Osteoblast (primary cell): ENCODE measurements at regions not wholly inside any gene's neighbourhood (a gene's known extent, or its start where the extent isn't known, plus 50 kb on each side); places are given as distances from the start of the nearest gene placed in this dataset.

Source experiments
- DNase-seq: peaks from one replicate; pipeline ENCODE4 v3.0.0; 2011; ENCODE audit warnings: low spot score, mixed read lengths; ENCODE audit not compliant: insufficient read length; ENCODE audit errors: missing footprints
- H2AFZ ChIP-seq: 2 replicates; pipeline ENCODE4 v1.6.0; 2011; ENCODE audit warnings: mild to moderate bottlenecking, low read length
- H3K27ac ChIP-seq: 2 replicates; pipeline ENCODE4 v1.5.1; 2011; ENCODE audit warnings: mild to moderate bottlenecking, low read depth, low read length, moderate library complexity
- H3K27me3 ChIP-seq: 2 replicates; pipeline ENCODE4 v1.6.0; 2012; ENCODE audit warnings: mild to moderate bottlenecking, control low read depth, inconsistent platforms, low read length, moderate library complexity; ENCODE audit not compliant: insufficient read depth
- H3K36me3 ChIP-seq: 2 replicates; pipeline ENCODE4 v1.5.1; 2011; ENCODE audit warnings: mild to moderate bottlenecking, low read length, control low read depth, moderate library complexity; ENCODE audit not compliant: insufficient read depth
- H3K4me1 ChIP-seq: 2 replicates; pipeline ENCODE4 v1.5.1; 2011; ENCODE audit warnings: mild to moderate bottlenecking, low read length, control low read depth, moderate library complexity; ENCODE audit not compliant: insufficient read depth
- H3K4me2 ChIP-seq: 2 replicates; pipeline ENCODE4 v1.6.0; 2011; ENCODE audit warnings: mild to moderate bottlenecking, low read length; ENCODE audit not compliant: insufficient read depth
- H3K4me3 ChIP-seq: fragments of 200-600 bp; sonication (generic); 3 replicates; pipeline ENCODE4 v1.5.1; 2012; ENCODE audit warnings: mild to moderate bottlenecking, low read length, inconsistent platforms; ENCODE audit not compliant: insufficient read depth
- H3K79me2 ChIP-seq: 2 replicates; pipeline ENCODE4 v1.6.0; 2012; ENCODE audit warnings: mild to moderate bottlenecking, low read length, control low read depth, inconsistent platforms; ENCODE audit not compliant: insufficient read depth
- H3K9me3 ChIP-seq: 2 replicates; pipeline ENCODE4 v1.5.1; 2011; ENCODE audit warnings: low read depth, low read length, control low read depth
- H4K20me1 ChIP-seq: 2 replicates; pipeline ENCODE4 v1.6.0; 2012; ENCODE audit warnings: mild to moderate bottlenecking, low read length, control low read depth; ENCODE audit not compliant: insufficient read depth
- TF ChIP-seq, protein P1 (sequence below): IDR thresholded peaks from 2 replicates; pipeline ENCODE4 v1.5.1; 2011; ENCODE audit warnings: mild to moderate bottlenecking, low read depth, low read length, moderate library complexity; ENCODE audit errors: extremely low read depth

DNA sequence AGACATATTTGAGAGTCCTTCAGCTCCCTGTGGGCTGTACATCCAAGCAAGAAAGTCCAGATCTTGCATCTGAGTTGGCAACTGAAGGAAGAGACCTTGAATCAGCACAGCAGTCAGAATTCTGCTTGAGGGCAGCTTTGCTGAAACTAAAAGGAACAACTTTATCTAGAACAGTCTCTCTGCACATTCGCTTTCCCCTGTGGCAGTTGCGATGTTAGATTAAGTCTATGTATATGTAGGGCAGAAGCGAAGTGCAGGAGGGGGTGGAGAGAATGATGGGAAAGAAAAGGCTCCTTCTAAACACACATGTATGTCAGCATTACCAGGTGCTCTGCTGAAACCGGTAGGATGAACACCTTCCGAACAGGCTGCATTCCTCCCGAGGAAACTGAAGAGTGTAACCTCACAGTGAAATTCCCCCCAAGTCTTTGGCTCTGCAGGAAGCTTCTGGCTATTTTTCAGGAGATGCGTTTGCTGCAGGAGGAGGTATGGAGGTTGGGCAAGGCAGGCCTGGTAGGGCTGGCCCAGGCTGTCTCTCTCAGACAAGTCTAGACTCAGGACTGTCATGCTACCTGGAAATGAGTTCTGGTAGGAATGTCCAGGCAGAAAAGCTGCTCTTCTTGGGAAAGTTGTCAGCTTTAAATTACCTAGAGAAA lies 70.0 kb upstream of the ATL2 start:
- H2AFZ ChIP-seq: no peak overlapping the region
- no peaks in the 10 kb centered on the region for H3K9me3 ChIP-seq
- no peak overlapping the region for H3K4me2 ChIP-seq
- DNase-seq: no peak
- H3K79me2 ChIP-seq: no peaks in the 10 kb centered on the region
- no peaks in the 10 kb centered on the region for H4K20me1 ChIP-seq
- no peak overlapping the region for H3K27ac ChIP-seq
- no peak overlapping the region for H3K4me3 ChIP-seq
- TF ChIP-seq, protein P1, sequence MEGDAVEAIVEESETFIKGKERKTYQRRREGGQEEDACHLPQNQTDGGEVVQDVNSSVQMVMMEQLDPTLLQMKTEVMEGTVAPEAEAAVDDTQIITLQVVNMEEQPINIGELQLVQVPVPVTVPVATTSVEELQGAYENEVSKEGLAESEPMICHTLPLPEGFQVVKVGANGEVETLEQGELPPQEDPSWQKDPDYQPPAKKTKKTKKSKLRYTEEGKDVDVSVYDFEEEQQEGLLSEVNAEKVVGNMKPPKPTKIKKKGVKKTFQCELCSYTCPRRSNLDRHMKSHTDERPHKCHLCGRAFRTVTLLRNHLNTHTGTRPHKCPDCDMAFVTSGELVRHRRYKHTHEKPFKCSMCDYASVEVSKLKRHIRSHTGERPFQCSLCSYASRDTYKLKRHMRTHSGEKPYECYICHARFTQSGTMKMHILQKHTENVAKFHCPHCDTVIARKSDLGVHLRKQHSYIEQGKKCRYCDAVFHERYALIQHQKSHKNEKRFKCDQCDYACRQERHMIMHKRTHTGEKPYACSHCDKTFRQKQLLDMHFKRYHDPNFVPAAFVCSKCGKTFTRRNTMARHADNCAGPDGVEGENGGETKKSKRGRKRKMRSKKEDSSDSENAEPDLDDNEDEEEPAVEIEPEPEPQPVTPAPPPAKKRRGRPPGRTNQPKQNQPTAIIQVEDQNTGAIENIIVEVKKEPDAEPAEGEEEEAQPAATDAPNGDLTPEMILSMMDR: no peak
- H3K36me3 ChIP-seq: no peaks in the 10 kb centered on the region
- peaks cover 47% of the 10 kb centered on the region for H3K27me3 ChIP-seq
- peaks cover 5% of the 10 kb centered on the region for H3K4me1 ChIP-seq

DNA sequence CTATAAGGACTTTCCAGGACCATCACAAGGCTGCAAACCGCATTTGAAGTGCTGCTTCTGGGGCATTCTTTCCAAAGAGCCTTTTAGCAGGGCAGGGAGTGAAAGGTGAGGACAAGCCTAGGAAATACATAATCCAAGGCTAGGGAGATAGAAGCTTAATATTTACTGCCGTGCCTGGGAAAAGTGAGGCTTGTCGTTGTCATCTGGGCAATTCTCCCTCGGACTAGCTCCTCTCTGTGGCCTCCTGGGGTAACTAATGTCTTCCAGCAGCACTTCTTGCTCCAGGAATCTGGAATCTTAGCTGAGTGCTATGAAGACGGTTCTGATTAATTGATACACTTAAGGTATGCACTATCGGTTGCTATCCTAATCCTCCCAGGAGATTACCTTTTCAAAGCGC lies 69.3 kb upstream of the ATL2 start:
- H3K79me2 ChIP-seq: no peaks in the 10 kb centered on the region
- no peak overlapping the region for H3K4me2 ChIP-seq
- no peaks in the 10 kb centered on the region for H3K9me3 ChIP-seq
- peaks cover 5% of the 10 kb centered on the region for H3K4me1 ChIP-seq
- no peaks in the 10 kb centered on the region for H3K36me3 ChIP-seq
- DNase-seq: no peak
- peaks cover 52% of the 10 kb centered on the region for H3K27me3 ChIP-seq
- H3K4me3 ChIP-seq: no peak overlapping the region
- H2AFZ ChIP-seq: no peak overlapping the region
- TF ChIP-seq, protein P1: peak; percentile 24
- H4K20me1 ChIP-seq: no peaks in the 10 kb centered on the region
- no peak overlapping the region for H3K27ac ChIP-seq

DNA sequence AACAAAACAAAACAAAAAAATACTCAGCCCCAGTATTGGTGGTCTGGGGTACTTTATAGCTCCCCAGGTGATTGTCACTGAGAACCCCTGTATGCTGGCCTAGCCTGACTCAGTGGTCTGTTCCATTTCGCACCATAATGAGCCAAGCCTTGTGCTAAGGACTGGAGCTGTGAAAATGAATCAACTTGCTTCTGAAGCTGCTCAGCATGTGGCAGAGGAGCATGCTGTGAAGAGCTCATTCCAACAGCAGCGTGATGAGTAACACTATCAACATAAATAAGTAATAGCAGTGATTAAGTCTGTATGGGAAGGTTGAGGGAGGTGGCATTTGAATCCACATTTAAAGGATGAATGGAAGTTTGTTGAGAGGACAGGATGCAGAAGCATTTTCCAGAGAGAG lies 67.2 kb upstream of the ATL2 start:
- Histone ChIP-seq H3K4me2 (no peak overlapping the region), H3K4me1 (peaks cover 5% of the 10 kb centered on the region), H3K4me3 (no peak overlapping the region), H3K27ac (no peak overlapping the region), H3K27me3 (peaks cover 67% of the 10 kb centered on the region), H2AFZ (no peak overlapping the region), H3K79me2 (no peaks in the 10 kb centered on the region), H3K9me3 (no peaks in the 10 kb centered on the region), H4K20me1 (no peaks in the 10 kb centered on the region), H3K36me3 (no peaks in the 10 kb centered on the region)
- DNase-seq: no peak
- TF ChIP-seq, protein P1: no peak

DNA sequence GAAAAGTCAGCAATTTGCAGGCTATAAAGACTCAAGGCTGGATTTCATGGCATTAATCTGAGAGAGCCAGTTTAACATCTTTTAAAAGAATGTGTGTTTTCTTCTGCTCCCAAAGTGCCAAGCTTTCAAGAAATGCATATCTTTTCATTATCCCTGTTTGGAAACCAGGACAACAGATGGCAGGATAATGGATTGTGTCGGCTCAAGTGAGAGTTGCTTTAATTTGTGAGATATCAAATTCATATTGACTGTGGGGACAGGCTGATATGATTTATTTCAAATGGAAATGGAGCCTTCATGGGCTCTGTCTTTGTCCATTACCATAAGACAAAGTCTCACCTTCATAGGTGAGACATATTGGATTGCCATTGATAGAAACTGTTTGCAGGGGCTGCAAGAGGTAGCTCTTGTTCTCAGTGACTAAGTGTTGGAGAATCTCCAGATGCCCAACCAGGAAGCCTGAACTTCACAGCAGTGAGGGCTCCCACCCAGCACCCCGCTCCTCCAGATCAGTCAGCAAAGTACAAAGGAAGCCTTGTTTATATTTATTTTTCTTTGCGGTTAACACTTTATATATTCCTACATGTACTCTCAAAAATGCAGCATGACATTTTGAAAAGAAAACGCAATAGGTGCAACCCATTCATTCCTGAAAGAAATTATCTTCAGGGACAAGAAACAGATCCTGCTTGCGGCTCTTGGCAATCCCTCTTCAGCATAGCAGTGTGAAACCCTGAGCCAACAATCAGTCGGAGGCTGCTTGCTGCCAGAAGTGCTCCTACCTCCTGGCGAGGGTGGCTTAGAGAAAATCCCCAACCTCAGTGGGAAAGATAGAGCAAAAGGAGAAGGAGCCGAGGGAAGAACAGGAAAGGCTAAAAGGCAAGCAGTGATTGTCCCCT lies 65.8 kb upstream of the ATL2 start:
- H3K4me1 ChIP-seq: peaks cover 5% of the 10 kb centered on the region
- H3K27me3 ChIP-seq: peaks cover 77% of the 10 kb centered on the region
- no peak overlapping the region for H3K4me2 ChIP-seq
- no peaks in the 10 kb centered on the region for H3K36me3 ChIP-seq
- H3K27ac ChIP-seq: no peak overlapping the region
- no peak for DNase-seq
- H3K9me3 ChIP-seq: no peaks in the 10 kb centered on the region
- TF ChIP-seq, protein P1: no peak
- H4K20me1 ChIP-seq: no peaks in the 10 kb centered on the region
- no peak overlapping the region for H2AFZ ChIP-seq
- H3K79me2 ChIP-seq: no peaks in the 10 kb centered on the region
- H3K4me3 ChIP-seq: no peak overlapping the region
